Neural progenitor cell (in vitro differentiated cells): ENCODE measurements at regions not wholly inside any gene's neighbourhood (a gene's known extent, or its start where the extent isn't known, plus 50 kb on each side); places are given as distances from the start of the nearest gene placed in this dataset.

Source experiments
- DNase-seq: peaks from one replicate; pipeline ENCODE4 v3.0.0-alpha.2; 2016; ENCODE audit warnings: low spot score
- H2AFZ ChIP-seq: fragments of 200-600 bp; sonication (generic); replicated peaks from 2 replicates; pipeline ENCODE4 v1.6.1; 2016; ENCODE audit warnings: antibody characterized with exemption
- H3F3A ChIP-seq: fragments of 200-600 bp; sonication (generic); 2 replicates; pipeline ENCODE4 v1.6.1; 2016; ENCODE audit warnings: antibody characterized with exemption, low read depth
- H3K27ac ChIP-seq: fragments of 200-600 bp; sonication (generic); 2 replicates; pipeline ENCODE4 v1.5.1; 2016; ENCODE audit warnings: mild to moderate bottlenecking
- H3K27me3 ChIP-seq: fragments of 200-600 bp; sonication (generic); 2 replicates; pipeline ENCODE4 v1.6.1; 2016; ENCODE audit warnings: mild to moderate bottlenecking, moderate library complexity
- H3K36me3 ChIP-seq: fragments of 200-600 bp; sonication (generic); 2 replicates; pipeline ENCODE4 v1.5.1; 2016
- H3K4me1 ChIP-seq: fragments of 200-600 bp; sonication (generic); 2 replicates; pipeline ENCODE4 v1.6.1; 2016; ENCODE audit warnings: mixed run types
- H3K4me2 ChIP-seq: fragments of 200-600 bp; sonication (generic); 2 replicates; pipeline ENCODE4 v1.6.1; 2016
- H3K4me3 ChIP-seq: fragments of 200-600 bp; sonication (generic); 2 replicates; pipeline ENCODE4 v1.5.1; 2016
- H3K79me2 ChIP-seq: fragments of 200-600 bp; sonication (generic); 2 replicates; pipeline ENCODE4 v1.6.1; 2016; ENCODE audit warnings: low read depth
- H3K9ac ChIP-seq: fragments of 200-600 bp; sonication (generic); 2 replicates; pipeline ENCODE4 v1.6.1; 2016
- H3K9me3 ChIP-seq: fragments of 200-600 bp; sonication (generic); 2 replicates; pipeline ENCODE4 v1.5.1; 2016; ENCODE audit warnings: low read depth
- H4K20me1 ChIP-seq: fragments of 200-600 bp; sonication (generic); 2 replicates; pipeline ENCODE4 v1.6.1; 2016; ENCODE audit warnings: low read depth
- H3K27ac Mint-ChIP-seq: 3 replicates; pipeline ENCODE4 v1.8.0; 2021; ENCODE audit warnings: mixed read lengths
- H3K27me3 Mint-ChIP-seq: 2 replicates; pipeline ENCODE4 v1.8.0; 2022; ENCODE audit warnings: low read depth, mild to moderate bottlenecking, inconsistent platforms, moderate library complexity, mixed read lengths; ENCODE audit not compliant: insufficient read depth
- H3K36me3 Mint-ChIP-seq: 3 replicates; pipeline ENCODE4 v1.8.0; 2021; ENCODE audit warnings: mixed read lengths
- H3K4me1 Mint-ChIP-seq: 3 replicates; pipeline ENCODE4 v1.8.0; 2021; ENCODE audit warnings: mixed read lengths
- H3K4me3 Mint-ChIP-seq: 3 replicates; pipeline ENCODE4 v1.8.0; 2021; ENCODE audit warnings: mild to moderate bottlenecking, moderate library complexity, mixed read lengths
- H3K9me3 Mint-ChIP-seq: 3 replicates; pipeline ENCODE4 v1.8.0; 2020; ENCODE audit warnings: mixed read lengths
- CTCF ChIP-seq: fragments of 200-600 bp; sonication (generic); IDR thresholded peaks from 2 replicates; pipeline ENCODE4 v1.5.1; 2017; ENCODE audit warnings: antibody characterized with exemption, mild to moderate bottlenecking
- EZH2 ChIP-seq: fragments of 200-600 bp; sonication (generic); IDR thresholded peaks from 2 replicates; pipeline ENCODE4 v1.6.1; 2017; ENCODE audit warnings: antibody characterized with exemption, mild to moderate bottlenecking, moderate library complexity
- EZH2phosphoT487 ChIP-seq: fragments of 200-600 bp; sonication (generic); IDR thresholded peaks from 2 replicates; pipeline ENCODE4 v1.6.1; 2017; ENCODE audit warnings: antibody characterized with exemption

DNA sequence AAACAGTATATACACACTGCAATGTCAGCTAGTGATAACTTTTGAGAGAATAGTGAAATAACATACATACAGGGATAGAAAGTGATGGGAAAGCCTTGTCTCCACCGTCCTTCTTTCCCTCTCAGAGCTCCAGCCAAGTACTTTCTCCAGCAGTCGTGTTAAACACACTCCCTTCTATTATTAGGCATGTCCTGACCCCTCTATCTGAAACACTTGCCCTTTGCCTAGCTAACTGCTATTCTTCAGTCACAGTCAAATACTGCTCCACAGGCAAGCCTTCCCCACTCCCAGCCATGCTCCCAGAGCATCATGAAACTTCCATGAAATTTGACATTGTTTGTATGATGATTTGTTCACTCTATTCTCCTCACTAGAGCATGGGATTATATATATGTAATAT, 291.1 kb downstream of the TRIML1 start:
- H3K9ac ChIP-seq, result no peak overlapping the region
- Mint-ChIP-seq H3K4me3 (no peak overlapping the region), H3K9me3 (peaks cover 10% of the 10 kb centered on the region), H3K36me3 (peaks cover 3% of the 10 kb centered on the region), H3K4me1 (peaks cover 15% of the 10 kb centered on the region), H3K27ac (no peak overlapping the region), H3K27me3 (peaks cover 4% of the 10 kb centered on the region)
- no peaks in the 10 kb centered on the region for H4K20me1 ChIP-seq
- no peaks in the 10 kb centered on the region for H3K9me3 ChIP-seq
- TF ChIP-seq EZH2 (no peak), CTCF (no peak), EZH2phosphoT487 (no peak)
- no peak overlapping the region for H3K27ac ChIP-seq
- H3K79me2 ChIP-seq, result no peaks in the 10 kb centered on the region
- no peak overlapping the region for H2AFZ ChIP-seq
- H3K4me2 ChIP-seq, result no peak overlapping the region
- H3K36me3 ChIP-seq, result peaks cover under 1% of the 10 kb centered on the region
- no peak overlapping the region for H3K4me3 ChIP-seq
- no peak for DNase-seq
- peaks cover 38% of the 10 kb centered on the region for H3K4me1 ChIP-seq
- no peaks in the 10 kb centered on the region for H3K27me3 ChIP-seq
- peaks cover 14% of the 10 kb centered on the region for H3F3A ChIP-seq

- Histone ChIP-seq H4K20me1 (no peaks in the 10 kb centered on the region), H3K27ac (no peak overlapping the region), H3K4me1 (peaks cover 38% of the 10 kb centered on the region), H3K4me3 (no peak overlapping the region), H3F3A (peaks cover 14% of the 10 kb centered on the region), H3K36me3 (no peaks in the 10 kb centered on the region), H2AFZ (no peak overlapping the region), H3K27me3 (no peaks in the 10 kb centered on the region), H3K4me2 (no peak overlapping the region), H3K79me2 (no peaks in the 10 kb centered on the region), H3K9ac (no peak overlapping the region), H3K9me3 (no peaks in the 10 kb centered on the region)
- Mint-ChIP-seq H3K9me3 (peaks cover 10% of the 10 kb centered on the region), H3K27me3 (peaks cover 4% of the 10 kb centered on the region), H3K36me3 (peaks cover 3% of the 10 kb centered on the region), H3K4me3 (no peak overlapping the region), H3K27ac (no peak overlapping the region), H3K4me1 (peaks cover 18% of the 10 kb centered on the region)
- DNase-seq, result no peak
- no peak for TF ChIP-seq CTCF
- TF ChIP-seq EZH2phosphoT487, result no peak
- no peak for TF ChIP-seq EZH2
Measured at GRCh38 chr4:188432328-188432727, 293.1 kb downstream of the TRIML1 start.

GRCh38 chr4:188433741-188434315, 294.6 kb downstream of the TRIML1 start:
- no peaks in the 10 kb centered on the region for H3K9me3 ChIP-seq
- peak overlapping the region; percentile 79 for H3K27ac ChIP-seq
- no peaks in the 10 kb centered on the region for H3K36me3 ChIP-seq
- no peaks in the 10 kb centered on the region for H3K27me3 ChIP-seq
- Mint-ChIP-seq H3K4me3 (no peak overlapping the region), H3K9me3 (peaks cover 10% of the 10 kb centered on the region), H3K27ac (peak overlapping the region; percentile 77), H3K27me3 (peaks cover 4% of the 10 kb centered on the region), H3K4me1 (peaks cover 18% of the 10 kb centered on the region), H3K36me3 (peaks cover 3% of the 10 kb centered on the region)
- H4K20me1 ChIP-seq, result no peaks in the 10 kb centered on the region
- no peaks in the 10 kb centered on the region for H3K79me2 ChIP-seq
- H3K9ac ChIP-seq, result no peak overlapping the region
- peaks cover 14% of the 10 kb centered on the region for H3F3A ChIP-seq
- DNase-seq, result peak; percentile 87
- peak overlapping the region; percentile 43 for H3K4me2 ChIP-seq
- peaks cover 27% of the 10 kb centered on the region for H3K4me1 ChIP-seq
- H2AFZ ChIP-seq, result no peak overlapping the region
- no peak overlapping the region for H3K4me3 ChIP-seq
- TF ChIP-seq CTCF (no peak), EZH2 (no peak), EZH2phosphoT487 (no peak)
